SK-N-MC (cell line): ENCODE measurements at regions not wholly inside any gene's neighbourhood (a gene's known extent, or its start where the extent isn't known, plus 50 kb on each side); places are given as distances from the start of the nearest gene placed in this dataset.

Experiments used
- EZH2 ChIP-seq: fragments of 200-600 bp; sonication (generic); IDR thresholded peaks from one replicate; pipeline ENCODE4 v1.6.1; 2017; ENCODE audit warnings: antibody characterized with exemption
- FOXP2 ChIP-seq: optimal IDR thresholded peaks from 2 replicates; pipeline ENCODE3; 2011; ENCODE audit warnings: mild to moderate bottlenecking, moderate library complexity; ENCODE audit not compliant: insufficient read depth; ENCODE audit errors: extremely low read length, control extremely low read depth
- POLR2AphosphoS5 ChIP-seq: IDR thresholded peaks from 2 replicates; pipeline ENCODE4 v1.6.1; 2012; ENCODE audit warnings: mild to moderate bottlenecking, low read depth, low read length, borderline replicate concordance

GRCh38 chr13:22018836-22019210 lies 347.9 kb downstream of the FGF9 start:
- TF ChIP-seq POLR2AphosphoS5 (no peak), FOXP2 (no peak), EZH2 (no peak)
